ENCODE measurements at regions not wholly inside any gene's neighbourhood (a gene's known extent, or its start where the extent isn't known, plus 50 kb on each side); places are given as distances from the start of the nearest gene placed in this dataset.
"Not testable (repeated sequence)": the region's sequence is repeated elsewhere in the genome, so short reads cannot be mapped to it uniquely, and the experiment has no call there.

DNA sequence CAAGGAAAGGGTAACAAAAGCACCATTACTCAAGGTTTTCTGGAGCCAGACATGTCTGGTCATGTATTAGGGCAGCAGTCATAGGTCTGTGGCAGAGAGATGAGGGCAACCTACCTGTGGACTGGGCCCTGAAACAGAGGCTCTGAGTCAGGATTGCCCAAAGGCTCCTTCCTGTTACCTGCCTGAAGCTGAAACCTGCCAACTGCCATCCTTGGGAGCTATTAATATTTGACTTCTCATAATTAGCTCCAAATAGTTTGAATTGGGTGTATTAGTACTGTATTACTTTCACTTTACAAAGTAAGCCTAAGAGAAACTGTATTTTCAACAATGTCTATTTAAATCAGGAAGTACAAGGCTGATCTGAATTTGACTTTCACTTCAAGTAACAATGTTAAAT, 72.0 kb upstream of the TBX18 start:
- Histone ChIP-seq H3K4me1 (ENCODE audit: low read depth) (no peaks in the 10 kb centered on the region), H3K36me3 (ENCODE audit: low read depth) (no peaks in the 10 kb centered on the region), H3K9me3 (peaks cover 3% of the 10 kb centered on the region), H3K4me3 (no peak overlapping the region)
- no peak for ATAC-seq
- TF ChIP-seq, protein P1, sequence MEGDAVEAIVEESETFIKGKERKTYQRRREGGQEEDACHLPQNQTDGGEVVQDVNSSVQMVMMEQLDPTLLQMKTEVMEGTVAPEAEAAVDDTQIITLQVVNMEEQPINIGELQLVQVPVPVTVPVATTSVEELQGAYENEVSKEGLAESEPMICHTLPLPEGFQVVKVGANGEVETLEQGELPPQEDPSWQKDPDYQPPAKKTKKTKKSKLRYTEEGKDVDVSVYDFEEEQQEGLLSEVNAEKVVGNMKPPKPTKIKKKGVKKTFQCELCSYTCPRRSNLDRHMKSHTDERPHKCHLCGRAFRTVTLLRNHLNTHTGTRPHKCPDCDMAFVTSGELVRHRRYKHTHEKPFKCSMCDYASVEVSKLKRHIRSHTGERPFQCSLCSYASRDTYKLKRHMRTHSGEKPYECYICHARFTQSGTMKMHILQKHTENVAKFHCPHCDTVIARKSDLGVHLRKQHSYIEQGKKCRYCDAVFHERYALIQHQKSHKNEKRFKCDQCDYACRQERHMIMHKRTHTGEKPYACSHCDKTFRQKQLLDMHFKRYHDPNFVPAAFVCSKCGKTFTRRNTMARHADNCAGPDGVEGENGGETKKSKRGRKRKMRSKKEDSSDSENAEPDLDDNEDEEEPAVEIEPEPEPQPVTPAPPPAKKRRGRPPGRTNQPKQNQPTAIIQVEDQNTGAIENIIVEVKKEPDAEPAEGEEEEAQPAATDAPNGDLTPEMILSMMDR (IDR thresholded peaks at IDR 0.05) = no peak
- DNase-seq = no peak
- intact Hi-C loops (cut with DNase I, micrococcal nuclease) = no loop called here

DNA sequence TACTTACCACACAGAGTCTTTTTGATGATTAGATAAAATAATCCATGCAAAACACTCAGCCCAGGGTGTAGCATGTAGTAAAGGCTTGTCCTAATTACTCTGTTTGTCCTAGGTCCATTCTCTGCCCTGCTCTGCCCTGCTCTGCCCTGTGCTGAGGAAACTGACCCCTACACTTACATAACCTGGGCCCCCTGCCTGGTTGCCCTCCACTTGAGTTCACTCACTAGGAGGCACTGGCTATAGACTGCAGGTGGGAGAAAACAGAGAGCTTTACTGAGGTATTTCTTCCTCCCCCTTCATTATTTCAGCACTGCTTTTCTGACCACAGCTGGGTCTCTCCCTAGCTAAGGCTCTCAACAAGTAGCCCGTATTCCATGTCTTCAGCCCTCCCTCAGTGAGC, 70.9 kb upstream of the TBX18 start:
- Histone ChIP-seq H3K36me3 (ENCODE audit: low read depth) (no peaks in the 10 kb centered on the region), H3K9me3 (peaks cover under 1% of the 10 kb centered on the region), H3K4me3 (no peak overlapping the region), H3K4me1 (ENCODE audit: low read depth) (no peaks in the 10 kb centered on the region)
- TF ChIP-seq, protein P1 (IDR thresholded peaks at IDR 0.05) = no peak
- no peak for ATAC-seq
- intact Hi-C loops (cut with DNase I, micrococcal nuclease) = no loop called here
- DNase-seq = no peak

- H3K4me1 ChIP-seq (ENCODE audit: low read depth); H3K9me3 ChIP-seq; intact Hi-C loops (cut with DNase I, micrococcal nuclease); H3K36me3 ChIP-seq (ENCODE audit: low read depth); H3K4me3 ChIP-seq; ATAC-seq; DNase-seq: not testable (repeated sequence)
Observed at GRCh38 chr6:84831924-84832323, 67.5 kb upstream of the TBX18 start.

DNA sequence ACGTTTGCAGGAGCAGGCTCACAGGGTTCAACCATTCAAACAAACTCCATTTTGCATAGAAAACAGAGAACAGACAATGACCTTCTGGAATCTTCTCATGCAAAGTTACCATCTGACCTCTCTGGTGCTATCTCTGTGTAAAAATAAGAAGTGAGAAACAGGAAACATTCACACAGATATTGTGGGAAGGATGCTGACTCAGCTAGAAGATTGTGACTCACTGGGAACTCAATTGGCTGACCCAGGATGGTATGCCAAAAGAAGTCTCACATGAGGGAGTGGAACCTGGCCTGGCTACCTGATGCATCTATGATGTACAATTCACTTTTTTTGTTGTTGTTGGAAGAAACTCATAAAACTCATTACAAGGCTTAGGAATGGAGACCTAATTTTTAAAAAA, 61.1 kb upstream of the TBX18 start:
- H3K9me3 ChIP-seq = no peaks in the 10 kb centered on the region
- ATAC-seq = no peak
- H3K4me3 ChIP-seq = no peak overlapping the region
- H3K36me3 ChIP-seq (ENCODE audit: low read depth) = no peaks in the 10 kb centered on the region
- no peaks in the 10 kb centered on the region for H3K4me1 ChIP-seq (ENCODE audit: low read depth)
- DNase-seq = no peak
- TF ChIP-seq, protein P1 (IDR thresholded peaks at IDR 0.05) = no peak
- intact Hi-C loops (cut with DNase I, micrococcal nuclease) = no loop called here

GRCh38 chr6:84821314-84821713, 56.9 kb upstream of the TBX18 start:
- ATAC-seq; DNase-seq; H3K4me3 ChIP-seq; H3K36me3 ChIP-seq (ENCODE audit: low read depth); H3K4me1 ChIP-seq (ENCODE audit: low read depth); intact Hi-C loops (cut with DNase I, micrococcal nuclease); H3K9me3 ChIP-seq: not testable (repeated sequence)

GRCh38 chr6:84816741-84817140, 52.3 kb upstream of the TBX18 start:
- TF ChIP-seq, protein P1 (IDR thresholded peaks at IDR 0.05) = no peak
- no peaks in the 10 kb centered on the region for H3K36me3 ChIP-seq (ENCODE audit: low read depth)
- intact Hi-C loops (cut with DNase I, micrococcal nuclease) = no loop called here
- ATAC-seq (no peak), DNase-seq (no peak)
- no peak overlapping the region for H3K4me3 ChIP-seq
- no peaks in the 10 kb centered on the region for H3K4me1 ChIP-seq (ENCODE audit: low read depth)
- H3K9me3 ChIP-seq = peaks cover 4% of the 10 kb centered on the region
